LNCAP (cell line): ENCODE measurements at regions not wholly inside any gene's neighbourhood (a gene's known extent, or its start where the extent isn't known, plus 50 kb on each side); places are given as distances from the start of the nearest gene placed in this dataset.

Experiments
- CTCF ChIP-seq: fragments of 450-650 bp; IDR thresholded peaks from 2 replicates; pipeline ENCODE4 v1.5.1; 2017; ENCODE audit warnings: mild to moderate bottlenecking

DNA sequence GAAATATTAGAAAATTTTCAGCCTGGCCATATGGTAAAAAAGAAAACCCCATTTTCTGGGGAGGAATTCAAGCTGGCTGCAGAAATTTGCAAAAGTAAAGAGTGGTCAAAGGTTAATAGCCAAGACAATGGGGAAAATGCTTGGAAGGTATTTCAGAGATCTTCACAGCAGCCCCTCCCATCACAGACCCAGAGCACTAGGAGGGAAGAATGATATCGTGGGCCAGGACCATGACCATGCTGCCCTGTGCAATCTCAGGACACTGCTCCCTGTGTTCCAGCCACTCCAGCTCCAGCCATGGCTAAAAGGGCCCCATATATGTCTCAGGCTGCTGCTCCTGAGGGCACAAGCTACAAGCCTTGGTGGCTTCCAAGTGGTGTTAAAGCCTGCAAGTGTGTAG, 93.9 kb upstream of the AGAP1 start:
- TF ChIP-seq CTCF: no peak

DNA sequence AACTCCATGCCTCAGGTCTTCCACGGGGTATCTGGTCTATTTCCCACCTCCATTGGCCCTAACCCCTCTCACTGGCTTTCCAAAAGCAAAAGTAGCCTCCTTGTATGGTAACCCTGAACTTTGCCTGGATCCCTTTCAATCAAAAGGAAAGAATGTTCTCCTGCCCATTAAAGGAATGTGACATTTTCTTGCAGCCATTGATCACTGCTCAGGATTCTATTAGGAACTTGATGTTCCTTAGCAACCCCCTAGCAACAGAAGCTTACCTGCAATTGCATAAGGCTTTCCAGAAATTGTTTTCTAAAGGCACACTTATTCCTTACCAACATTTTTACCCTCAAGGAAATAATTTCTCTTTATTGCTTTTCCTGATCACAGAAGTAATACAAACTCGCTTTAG, 91.4 kb upstream of the AGAP1 start:
- no peak for TF ChIP-seq CTCF

DNA sequence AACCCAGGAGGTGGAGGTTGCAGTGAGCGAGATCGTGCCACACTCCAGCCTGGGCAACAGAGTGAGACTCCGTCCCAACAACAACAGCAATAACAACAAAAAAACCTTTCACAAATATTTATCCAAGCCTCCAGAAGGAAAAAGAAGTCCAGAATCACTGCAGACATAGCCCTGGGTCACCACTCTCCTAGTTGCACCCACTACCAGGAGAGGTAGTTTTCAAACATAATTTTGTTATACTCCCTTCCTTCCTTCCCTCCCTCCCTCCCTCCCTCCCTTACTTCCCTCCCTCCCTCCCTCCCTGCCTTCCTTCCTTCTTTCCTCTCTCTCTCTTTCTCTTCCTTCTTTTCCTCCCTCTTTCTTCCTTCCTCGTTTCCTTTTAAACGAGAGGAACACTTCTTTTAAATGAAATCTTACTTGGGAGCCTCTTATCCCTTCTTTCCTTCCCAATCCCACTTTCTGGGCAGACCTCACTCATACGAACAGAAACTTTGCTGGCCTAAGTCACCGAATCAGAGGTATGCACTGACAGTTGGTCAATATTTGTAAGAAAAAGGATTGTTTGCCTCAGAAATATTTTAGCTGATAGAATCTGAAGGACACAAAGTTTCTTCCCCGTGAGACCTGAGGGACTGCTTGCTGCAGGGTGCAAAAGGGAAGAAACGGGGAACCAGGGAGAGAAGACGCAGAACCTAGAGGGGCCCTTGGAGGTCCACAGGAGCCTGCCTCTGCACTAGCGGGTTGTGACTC, 88.1 kb upstream of the AGAP1 start:
- TF ChIP-seq CTCF: no peak

DNA sequence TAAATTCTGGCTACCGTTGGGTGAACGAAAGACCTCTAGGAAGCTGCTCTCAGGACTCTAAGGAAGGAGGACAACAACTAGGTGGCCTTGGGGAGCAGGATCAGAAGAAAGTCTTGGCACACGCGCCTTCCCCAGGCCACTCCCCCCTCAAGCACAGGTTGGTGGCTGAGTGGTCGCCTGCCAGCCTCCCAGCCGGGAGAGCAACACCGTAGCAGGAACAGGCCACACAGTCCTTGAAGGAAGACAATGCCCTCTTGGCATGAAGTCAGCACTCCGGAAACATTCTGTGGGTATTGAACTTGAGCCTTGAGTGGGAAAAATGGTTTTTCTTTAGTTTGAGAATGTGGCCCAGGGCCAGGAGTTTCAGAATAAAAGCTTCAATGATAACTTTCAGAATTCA, 87.4 kb upstream of the AGAP1 start:
- TF ChIP-seq CTCF: no peak

DNA sequence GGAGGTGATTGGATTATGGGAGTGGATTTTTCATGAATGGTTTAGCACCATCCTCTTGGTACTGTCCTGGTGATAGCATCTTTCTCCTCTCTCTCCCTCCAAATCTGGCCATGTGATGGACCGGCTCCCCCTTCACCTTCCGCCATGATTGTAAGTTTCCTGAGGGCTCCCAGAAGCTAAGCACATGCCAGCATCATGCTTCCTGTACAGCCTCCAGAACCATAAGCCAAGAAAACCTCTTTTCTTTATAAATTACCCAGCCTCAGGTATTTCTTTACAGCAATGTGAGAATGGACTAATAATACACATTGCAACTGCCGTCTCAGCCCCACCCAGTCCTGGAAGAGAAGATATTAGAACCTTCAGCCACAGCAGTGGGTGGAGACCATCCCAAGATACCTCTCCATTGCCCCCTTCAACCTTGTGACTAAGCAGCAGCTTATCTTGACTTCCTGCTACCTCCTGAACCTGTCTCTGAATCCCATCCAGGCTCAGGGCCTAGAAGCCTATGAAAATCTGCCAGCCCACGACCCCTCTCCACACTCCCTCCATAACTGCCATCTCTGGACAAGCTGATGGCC, 81.8 kb upstream of the AGAP1 start:
- no peak for TF ChIP-seq CTCF

GRCh38 chr2:235413064-235413463, 80.8 kb upstream of the AGAP1 start:
- no peak for TF ChIP-seq CTCF

DNA sequence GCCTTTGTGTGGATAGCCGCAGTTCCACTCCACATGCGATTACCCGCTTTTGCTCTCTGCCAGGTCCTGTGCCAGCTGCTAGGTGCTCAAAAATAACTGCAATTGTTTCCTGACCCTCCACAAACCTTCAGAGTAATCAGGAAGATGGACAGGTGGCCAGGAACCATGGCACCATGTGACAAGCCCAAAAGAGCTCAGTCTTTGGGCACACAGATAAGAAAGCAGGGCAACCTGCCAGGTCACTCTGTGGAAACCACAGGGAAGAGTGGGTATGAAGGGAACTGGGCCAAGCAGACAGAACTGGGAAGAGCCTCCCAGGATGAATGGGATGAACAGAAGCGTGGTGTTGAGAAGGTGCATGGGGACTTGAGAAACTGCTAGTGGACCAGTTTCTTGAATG, 79.4 kb upstream of the AGAP1 start:
- TF ChIP-seq CTCF: no peak
